ENCODE measurements at regions not wholly inside any gene's neighbourhood (a gene's known extent, or its start where the extent isn't known, plus 50 kb on each side); places are given as distances from the start of the nearest gene placed in this dataset.

GRCh38 chr6:14269436-14269835, 151.9 kb downstream of the CD83 start:
- no peak for TF ChIP-seq CTCF (IDR thresholded peaks at IDR 0.05 in 2 of 3, conservative IDR thresholded peaks at IDR 0.05 in 1 of 3; ENCODE audit: borderline replicate concordance in 1 of 3, insufficient read depth in 1 of 3, low read depth in 2 of 3, low read length in 2 of 3)
- no peak for TF ChIP-seq EZH2phosphoT487 (IDR thresholded peaks at IDR 0.05; ENCODE audit: borderline replicate concordance)
- no peak for TF ChIP-seq SP1 (IDR thresholded peaks at IDR 0.05; ENCODE audit: low read depth)
- no peak for TF ChIP-seq EZH2 (IDR thresholded peaks at IDR 0.05)

Measured in HCT116 (cell line).